H1 (cell line): ENCODE measurements at regions not wholly inside any gene's neighbourhood (a gene's known extent, or its start where the extent isn't known, plus 50 kb on each side); places are given as distances from the start of the nearest gene placed in this dataset.
A peak's percentile ranks its signal among the peaks of the same experiment; 100 is the strongest.

Experiments used
- CTCF ChIA-PET: fragments of 300-600 bp; sonication (Branson Sonifier 250); formaldehyde crosslinking; loops from one replicate; lab custom pipeline; 2021; ENCODE audit not compliant: partially characterized antibody; lab: Charles Lee
- POLR2A ChIA-PET: fragments of 300-600 bp; sonication (Branson Sonifier 250); formaldehyde crosslinking; loops from one replicate; lab custom pipeline; 2021; ENCODE audit warnings: inconsistent platforms; ENCODE audit not compliant: partially characterized antibody; lab: Charles Lee
- DNase-seq, 2 experiments: peaks; one replicate each; pipeline versions ENCODE4 v3.0.0 to v3.0.0-alpha.2; 2010 to 2022; ENCODE audit warnings: low spot score in 2 of 2, low read depth in 1 of 2, mixed read lengths in 1 of 2
- FAIRE-seq: peaks from 2 replicates; lab custom pipeline; 2011; peaks lifted over from hg19 to GRCh38; lab: Jason Lieb, UNC
- H2AFZ ChIP-seq: 2 replicates; pipeline ENCODE4 v1.8.1; 2012; ENCODE audit warnings: low read length, inconsistent platforms
- H2AK5ac ChIP-seq: 2 replicates; pipeline ENCODE4 v1.6.1; 2013; ENCODE audit warnings: low read depth, low read length
- H2BK120ac ChIP-seq: replicated peaks from 2 replicates; pipeline ENCODE3; 2013; ENCODE audit warnings: low read depth, low read length, inconsistent platforms
- H2BK12ac ChIP-seq: 2 replicates; pipeline ENCODE4 v1.6.1; 2013; ENCODE audit warnings: low read depth, low read length
- H2BK15ac ChIP-seq: 2 replicates; pipeline ENCODE4 v1.6.1; 2013; ENCODE audit warnings: low read length
- H2BK20ac ChIP-seq: 2 replicates; pipeline ENCODE4 v1.6.1; 2013; ENCODE audit warnings: low read length
- H2BK5ac ChIP-seq: 2 replicates; pipeline ENCODE4 v1.6.1; 2013; ENCODE audit warnings: low read depth, low read length
- H3K14ac ChIP-seq: 2 replicates; pipeline ENCODE4 v1.6.1; 2013; ENCODE audit warnings: inconsistent platforms; ENCODE audit not compliant: insufficient read length
- H3K18ac ChIP-seq: 2 replicates; pipeline ENCODE4 v1.6.1; 2013; ENCODE audit warnings: low read length; ENCODE audit errors: extremely low read depth
- H3K23ac ChIP-seq: 2 replicates; pipeline ENCODE4 v1.6.1; 2013; ENCODE audit warnings: inconsistent platforms; ENCODE audit not compliant: insufficient read length
- H3K23me2 ChIP-seq: 2 replicates; pipeline ENCODE4 v1.6.1; 2013; ENCODE audit warnings: low read depth, low read length
- H3K27ac ChIP-seq: 2 replicates; pipeline ENCODE4 v1.6.1; 2011; ENCODE audit warnings: low read depth, low read length, inconsistent platforms
- H3K27me3 ChIP-seq, 4 experiments: replicated peaks in 1 of 4; 1 replicate in 1 of 4; 2 replicates in 3 of 4; pipeline versions ENCODE4 v1.6.1 to v1.8.1; 2011 to 2013; ENCODE audit warnings: low read length in 3 of 4, mild to moderate bottlenecking in 3 of 4, inconsistent platforms in 2 of 4, mixed read lengths in 2 of 4, moderate library complexity in 1 of 4; ENCODE audit not compliant: control insufficient read depth in 3 of 4, insufficient read depth in 3 of 4; ENCODE audit errors: extremely low read depth in 1 of 4
- H3K36me3 ChIP-seq, 4 experiments: 2 replicates each; pipeline versions ENCODE4 v1.6.1 to v1.8.1; 2011 to 2013; ENCODE audit warnings: mild to moderate bottlenecking in 4 of 4, low read length in 3 of 4, moderate library complexity in 2 of 4, control low read depth in 1 of 4, inconsistent platforms in 1 of 4; ENCODE audit not compliant: insufficient read depth in 4 of 4, control insufficient read depth in 2 of 4
- H3K4ac ChIP-seq: replicated peaks from 2 replicates; pipeline ENCODE3; 2013; ENCODE audit warnings: low read length, low read depth, mixed read lengths, inconsistent platforms; ENCODE audit not compliant: insufficient read length
- H3K4me1 ChIP-seq, 4 experiments: replicated peaks in 1 of 4; 1 replicate in 1 of 4; 2 replicates in 3 of 4; pipeline versions ENCODE4 v1.6.1 to v1.8.1; 2011 to 2013; ENCODE audit warnings: low read length in 3 of 4, inconsistent platforms in 2 of 4, mixed read lengths in 1 of 4; ENCODE audit not compliant: insufficient read depth in 4 of 4, control insufficient read depth in 3 of 4
- H3K4me2 ChIP-seq, 2 experiments: 2 replicates each; pipeline versions ENCODE4 v1.6.1 to v1.8.1; 2011 to 2013; ENCODE audit warnings: low read depth in 2 of 2, low read length in 2 of 2, control low read depth in 1 of 2, inconsistent platforms in 1 of 2, mild to moderate bottlenecking in 1 of 2; ENCODE audit not compliant: insufficient read depth in 1 of 2
- H3K4me3 ChIP-seq, 4 experiments: fragments of 200-600, 300-600 bp in 1 of 4; sonication (generic), shearing (Covaris generic), sonication (Bioruptor Twin) in 1 of 4; 2 replicates each; pipeline versions ENCODE4 v1.5.1 to v1.8.1; 2011 to 2016; ENCODE audit warnings: low read length in 4 of 4, low read depth in 3 of 4, control low read depth in 2 of 4, inconsistent platforms in 2 of 4, mild to moderate bottlenecking in 2 of 4, mixed read lengths in 1 of 4, moderate library complexity in 1 of 4; ENCODE audit not compliant: insufficient read depth in 2 of 4; ENCODE audit errors: extremely low read depth in 1 of 4
- H3K56ac ChIP-seq: replicated peaks from 2 replicates; pipeline ENCODE3; 2013; ENCODE audit warnings: low read depth, mild to moderate bottlenecking, mixed read lengths, low read length, inconsistent platforms; ENCODE audit not compliant: insufficient read length
- H3K79me1 ChIP-seq: 2 replicates; pipeline ENCODE4 v1.6.1; 2013; ENCODE audit warnings: low read depth, low read length, control low read depth
- H3K79me2 ChIP-seq, 2 experiments: 2 replicates each; pipeline versions ENCODE4 v1.6.1 to v1.8.1; 2012 to 2013; ENCODE audit warnings: low read length in 2 of 2, mild to moderate bottlenecking in 2 of 2, inconsistent platforms in 1 of 2; ENCODE audit not compliant: insufficient read depth in 2 of 2, control insufficient read depth in 1 of 2
- H3K9ac ChIP-seq, 4 experiments: replicated peaks in 1 of 4; 1 replicate in 1 of 4; 2 replicates in 3 of 4; pipeline versions ENCODE4 v1.6.1 to v1.8.1; 2011 to 2013; ENCODE audit warnings: low read depth in 3 of 4, low read length in 3 of 4, control low read depth in 2 of 4, mild to moderate bottlenecking in 2 of 4, moderate library complexity in 2 of 4, inconsistent platforms in 1 of 4; ENCODE audit errors: extremely low read depth in 1 of 4
- H3K9me3 ChIP-seq, 2 experiments: 2 replicates each; pipeline versions ENCODE4 v1.6.1 to v1.8.1; 2012 to 2013; ENCODE audit warnings: mild to moderate bottlenecking in 2 of 2, moderate library complexity in 2 of 2, control low read depth in 1 of 2, inconsistent platforms in 1 of 2, low read depth in 1 of 2, low read length in 1 of 2, mixed read lengths in 1 of 2; ENCODE audit not compliant: insufficient read depth in 2 of 2
- H4K20me1 ChIP-seq, 2 experiments: replicated peaks in 1 of 2; 2 replicates each; pipeline versions ENCODE3 to v1.8.1; 2011 to 2013; ENCODE audit warnings: inconsistent platforms in 2 of 2, low read length in 2 of 2, mild to moderate bottlenecking in 1 of 2; ENCODE audit not compliant: insufficient read depth in 2 of 2, control insufficient read depth in 1 of 2
- H4K5ac ChIP-seq: 2 replicates; pipeline ENCODE4 v1.6.1; 2013; ENCODE audit warnings: low read length, low read depth, mixed read lengths, inconsistent platforms; ENCODE audit not compliant: insufficient read length
- H4K8ac ChIP-seq: 2 replicates; pipeline ENCODE4 v1.8.0; 2013; ENCODE audit warnings: mild to moderate bottlenecking, moderate library complexity, low read length, inconsistent platforms; ENCODE audit not compliant: insufficient read depth; ENCODE audit errors: extremely low read depth
- H4K91ac ChIP-seq: replicated peaks from 2 replicates; pipeline ENCODE3; 2013; ENCODE audit warnings: low read length, mixed read lengths, inconsistent platforms; ENCODE audit not compliant: insufficient read length
- CHD2 ChIP-seq: IDR thresholded peaks from 2 replicates; pipeline ENCODE4 v1.6.1; 2012; ENCODE audit warnings: low read length, improper control_type of control experiment
- RFX5 ChIP-seq: IDR thresholded peaks from 2 replicates; pipeline ENCODE4 v1.6.1; 2011; ENCODE audit warnings: low read depth, low read length, improper control_type of control experiment, borderline replicate concordance
- SIX5 ChIP-seq: IDR thresholded peaks from 2 replicates; pipeline ENCODE4 v1.6.1; 2011; ENCODE audit warnings: mild to moderate bottlenecking, low read depth, low read length
- TBP ChIP-seq: IDR thresholded peaks from 2 replicates; pipeline ENCODE4 v1.6.1; 2011; ENCODE audit warnings: low read depth, low read length, improper control_type of control experiment
- TEAD4 ChIP-seq: IDR thresholded peaks from 2 replicates; pipeline ENCODE4 v1.6.1; 2012; ENCODE audit warnings: low read depth, low read length, inconsistent platforms, mixed read lengths
- whole genome bisulfite sequencing, 2 experiments: shearing (Covaris generic) in 1 of 2; methylation state at CpG; one replicate each; pipeline versions ENCODE4 v1.1.6 to v1.1.7; 2013 to 2015; ENCODE audit warnings: low lambda C conversion rate in 2 of 2, mixed read lengths in 2 of 2, inconsistent platforms in 1 of 2, low coverage in 1 of 2, missing lambda C conversion rate in 1 of 2; ENCODE audit not compliant: insufficient replicate concordance in 2 of 2, insufficient coverage in 1 of 2, insufficient read length in 1 of 2; ENCODE audit errors: extremely low coverage in 1 of 2, missing lambda C conversion rate in 1 of 2; 5-methylcytosine and 5-hydroxymethylcytosine counted together
- TF ChIP-seq, protein P1 (sequence below): IDR thresholded peaks from 2 replicates; pipeline ENCODE4 v1.6.1; 2012; ENCODE audit warnings: inconsistent platforms

DNA sequence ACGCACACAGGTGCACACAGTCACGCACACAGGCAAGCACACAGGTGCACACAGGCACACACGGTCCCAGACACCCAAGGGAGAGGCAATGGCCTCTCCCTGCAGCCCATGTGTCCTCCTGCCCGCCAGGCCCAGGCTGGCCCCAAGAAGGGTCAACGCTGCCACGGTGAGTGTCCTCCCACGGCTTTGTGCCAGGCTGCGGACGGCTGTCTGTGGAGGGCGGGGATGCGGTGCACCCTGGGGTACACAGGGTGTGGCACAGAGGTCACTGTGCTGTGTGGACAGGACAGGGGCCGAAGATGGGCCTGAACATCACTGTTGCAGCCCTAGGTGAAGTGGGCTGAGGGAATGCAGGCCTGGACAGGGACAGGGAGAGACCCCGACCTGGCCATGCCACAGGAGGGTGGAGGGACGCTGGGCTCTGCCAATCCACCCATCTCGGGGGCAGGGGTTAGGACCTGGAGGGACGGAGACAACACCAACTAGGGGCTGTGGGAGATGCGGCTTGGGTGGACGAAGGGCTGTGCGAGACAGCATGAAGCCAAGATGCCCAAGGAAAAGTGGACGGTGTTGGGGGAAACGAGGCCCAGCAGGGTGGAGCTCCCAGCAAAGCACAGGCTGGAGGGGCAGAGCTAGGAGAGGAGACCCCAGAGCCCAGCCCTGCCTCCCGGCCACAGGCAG lies 523.8 kb downstream of the BRD1 start:
- H3K36me3 ChIP-seq, result no peaks in the 10 kb centered on the region
- TF ChIP-seq RFX5 (no peak), TEAD4 (no peak), TBP (no peak), SIX5 (no peak), CHD2 (no peak)
- TF ChIP-seq, protein P1, sequence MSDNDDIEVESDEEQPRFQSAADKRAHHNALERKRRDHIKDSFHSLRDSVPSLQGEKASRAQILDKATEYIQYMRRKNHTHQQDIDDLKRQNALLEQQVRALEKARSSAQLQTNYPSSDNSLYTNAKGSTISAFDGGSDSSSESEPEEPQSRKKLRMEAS, result no peak
- TF ChIP-seq, all 59 proteins: peak for 0
- Histone ChIP-seq H2BK15ac (peak overlapping the region; percentile 92; the same call in 1 of the 2 replicates), H2BK5ac (peak overlapping the region; percentile 32; the same call in 1 of the 2 replicates), H4K91ac (peak overlapping the region; percentile 85), H3K27me3 (no peaks in the 10 kb centered on the region; a peak in 1 of 7 replicates), H3K18ac (no peak overlapping the region; the same call in 1 of the 2 replicates), H3K4me3 (no peak overlapping the region), H2AK5ac (0 out of 2 replicates have a peak overlapping the region, but pooled peaks have one; percentile 75), H3K4me2 (no peak overlapping the region), H3K14ac (no peak overlapping the region), H3K27ac (no peak overlapping the region), H2BK20ac (peak overlapping the region; percentile 61; the same call in 1 of the 2 replicates), H4K5ac (no peak overlapping the region), H3K23ac (no peak overlapping the region), H2BK120ac (peak overlapping the region; percentile 41), H3K9me3 (no peaks in the 10 kb centered on the region), H3K79me1 (no peaks in the 10 kb centered on the region), H4K8ac (no peak overlapping the region; the same call in 1 of the 2 replicates), H3K23me2 (no peaks in the 10 kb centered on the region; the same call in 1 of the 2 replicates), H3K4ac (no peak overlapping the region), H3K56ac (no peak overlapping the region), H2AFZ (no peak overlapping the region), H2BK12ac (peak overlapping the region; percentile 45; the same call in 1 of the 2 replicates), H3K9ac (no peak overlapping the region), H3K79me2 (no peaks in the 10 kb centered on the region), H4K20me1 (peaks cover 0 to 2% of the 10 kb centered on the region in 2 experiments), H3K4me1 (peaks cover 0 to 4% (median 2%) of the 10 kb centered on the region in 4 experiments; a peak in 4 of 7 replicates)
- DNase-seq (no peak), FAIRE-seq (no peak)
- ChIA-PET CTCF (interaction anchor here (0.6 to 5.7 kb wide), 23 partner anchors 11 to 374 kb away, joined by 3 to 95 read pairs (median 5); no protein-coding TSS in a partner anchor), POLR2A (no interaction called here)
- WGBS, 2 experiments, result 95% methylated on average over 17 of the region's 22 CpGs; no CpG with 5 or more reads in 1 of the 2 experiments
